ENCODE measurements at regions not wholly inside any gene's neighbourhood (a gene's known extent, or its start where the extent isn't known, plus 50 kb on each side); places are given as distances from the start of the nearest gene placed in this dataset.

DNA sequence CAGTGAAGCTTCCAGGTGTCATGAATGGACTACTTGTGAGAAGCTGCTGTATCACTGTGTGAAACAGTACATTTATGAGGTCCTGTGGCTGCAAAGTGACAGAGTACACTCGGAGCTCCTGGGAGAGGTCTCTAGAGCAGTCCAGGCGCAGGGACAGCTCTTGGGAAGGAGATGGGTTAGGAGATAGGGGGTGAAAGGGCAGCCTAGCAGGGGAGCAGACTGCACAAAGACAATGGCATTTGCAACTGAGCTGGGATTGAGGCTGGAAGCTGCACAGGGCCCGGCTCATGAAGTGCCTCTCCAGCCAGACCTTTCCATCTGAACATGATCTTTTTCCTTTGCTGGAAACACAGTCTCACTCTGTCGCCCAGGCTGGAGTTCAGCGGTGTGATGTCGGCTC, 83.6 kb downstream of the RHOB start:
- Histone ChIP-seq H4K91ac (replicated peaks; ENCODE audit: insufficient read length, low read length) (no peak overlapping the region), H2BK120ac (replicated peaks; ENCODE audit: low read depth, low read length) (no peak overlapping the region), H2AFZ (ENCODE audit: low read length) (no peak overlapping the region), H4K5ac (ENCODE audit: insufficient read length, low read depth, low read length) (no peak overlapping the region), H3K18ac (ENCODE audit: extremely low read depth, low read length) (no peak overlapping the region), H3K27ac (ENCODE audit: low read depth, low read length) (no peak overlapping the region), H3K14ac (ENCODE audit: insufficient read length) (no peak overlapping the region), H3K79me1 (ENCODE audit: low read depth, low read length) (no peaks in the 10 kb centered on the region), H2BK20ac (ENCODE audit: low read length) (no peak overlapping the region), H3K9me3 (ENCODE audit: insufficient read depth in 2 of 2, low read depth in 1 of 2, low read length in 1 of 2) (no peaks in the 10 kb centered on the region), H3K23me2 (ENCODE audit: low read depth, low read length) (no peaks in the 10 kb centered on the region), H3K79me2 (ENCODE audit: control insufficient read depth in 1 of 2, insufficient read depth in 2 of 2, low read length in 2 of 2) (no peaks in the 10 kb centered on the region), H2BK15ac (ENCODE audit: low read length) (no peak overlapping the region), H2BK12ac (ENCODE audit: low read depth, low read length) (no peak overlapping the region), H3K27me3 (replicated peaks in 1 of 4; ENCODE audit: control insufficient read depth in 3 of 4, extremely low read depth in 1 of 4, insufficient read depth in 3 of 4, low read length in 3 of 4) (no peaks in the 10 kb centered on the region), H4K8ac (ENCODE audit: extremely low read depth, insufficient read depth, low read length) (no peak overlapping the region), H4K20me1 (replicated peaks in 1 of 2; ENCODE audit: control insufficient read depth in 1 of 2, insufficient read depth in 2 of 2, low read length in 2 of 2) (no peaks in the 10 kb centered on the region), H2BK5ac (ENCODE audit: low read depth, low read length) (no peak overlapping the region), H3K9ac (replicated peaks in 1 of 4; ENCODE audit: extremely low read depth in 1 of 4, low read depth in 3 of 4, low read length in 3 of 4) (no peak overlapping the region), H3K36me3 (ENCODE audit: control insufficient read depth in 2 of 4, insufficient read depth in 4 of 4, low read length in 3 of 4) (no peaks in the 10 kb centered on the region), H3K4ac (replicated peaks; ENCODE audit: insufficient read length, low read depth, low read length) (no peak overlapping the region), H3K4me3 (ENCODE audit: extremely low read depth in 1 of 4, insufficient read depth in 2 of 4, low read depth in 3 of 4, low read length in 4 of 4) (no peak overlapping the region), H3K56ac (replicated peaks; ENCODE audit: insufficient read length, low read depth, low read length) (no peak overlapping the region), H2AK5ac (ENCODE audit: low read depth, low read length) (no peak overlapping the region), H3K4me1 (replicated peaks in 1 of 4; ENCODE audit: control insufficient read depth in 3 of 4, insufficient read depth in 4 of 4, low read length in 3 of 4) (peaks cover 0 to 4% (median 1%) of the 10 kb centered on the region in 4 experiments; a peak in 3 of 7 replicates), H3K23ac (ENCODE audit: insufficient read length) (no peak overlapping the region), H3K4me2 (ENCODE audit: insufficient read depth in 1 of 2, low read depth in 2 of 2, low read length in 2 of 2) (no peak overlapping the region)
- CTCF ChIA-PET (ENCODE audit: partially characterized antibody) = interaction anchor here (0.8 to 3.1 kb wide), 2 partner anchors 43 to 112 kb away, joined by 3 to 10 read pairs; no protein-coding TSS in a partner anchor
- FAIRE-seq (no peak), DNase-seq (ENCODE audit: low read depth in 1 of 2, low spot score in 2 of 2) (no peak)
- POLR2A ChIA-PET (ENCODE audit: partially characterized antibody) = interaction anchor here (1.3 kb wide), 1 partner anchor 83 kb away, joined by 5 read pairs; the partner anchor contains the start of gene RHOB
- WGBS, 2 experiments (ENCODE audit: extremely low coverage in 1 of 2, insufficient coverage in 1 of 2, insufficient read length in 1 of 2, insufficient replicate concordance in 2 of 2, low coverage in 1 of 2, low lambda C conversion rate in 2 of 2, missing lambda C conversion rate in 1 of 2) = 83% methylated on average over 5 of the region's 6 CpGs; no CpG with 5 or more reads in 1 of the 2 experiments
- TF ChIP-seq POLR2A (IDR thresholded peaks at IDR 0.05; ENCODE audit: control extremely low read depth in 1 of 2, low read depth in 2 of 2, low read length in 2 of 2) = no peak
- TF ChIP-seq POLR2AphosphoS5 (IDR thresholded peaks at IDR 0.05; ENCODE audit: low read depth, low read length) = no peak
- no peak for TF ChIP-seq SIRT6 (IDR thresholded peaks at IDR 0.05; ENCODE audit: low read length)
- TF ChIP-seq FOSL1 (IDR thresholded peaks at IDR 0.05; ENCODE audit: insufficient read depth, low read depth, low read length) = no peak
- TF ChIP-seq HDAC6 (IDR thresholded peaks at IDR 0.05; ENCODE audit: low read depth, low read length) = no peak
- TF ChIP-seq CBX5 (IDR thresholded peaks at IDR 0.05; ENCODE audit: low read depth, low read length) = no peak
- TF ChIP-seq BCL11A (IDR thresholded peaks at IDR 0.05; ENCODE audit: low read depth in 2 of 2, low read length in 2 of 2) = no peak
- TF ChIP-seq HDAC2 (IDR thresholded peaks at IDR 0.05; ENCODE audit: borderline replicate concordance in 1 of 2, low read depth in 2 of 2, low read length in 2 of 2) = no peak
- no peak for TF ChIP-seq RXRA (IDR thresholded peaks at IDR 0.05; ENCODE audit: insufficient read depth, low read depth, low read length)
- no peak for TF ChIP-seq EGR1 (IDR thresholded peaks at IDR 0.05; ENCODE audit: borderline replicate concordance, low read depth, low read length)
- TF ChIP-seq TEAD4 (IDR thresholded peaks at IDR 0.05; ENCODE audit: low read depth, low read length) = no peak
- TF ChIP-seq CREB1 (IDR thresholded peaks at IDR 0.05) = no peak
- no peak for TF ChIP-seq SP1 (IDR thresholded peaks at IDR 0.05; ENCODE audit: low read depth, low read length)
- TF ChIP-seq SUZ12 (IDR thresholded peaks at IDR 0.05; ENCODE audit: low read length) = no peak
- TF ChIP-seq SRF (IDR thresholded peaks at IDR 0.05; ENCODE audit: low read depth, low read length) = no peak
- TF ChIP-seq, protein P1, sequence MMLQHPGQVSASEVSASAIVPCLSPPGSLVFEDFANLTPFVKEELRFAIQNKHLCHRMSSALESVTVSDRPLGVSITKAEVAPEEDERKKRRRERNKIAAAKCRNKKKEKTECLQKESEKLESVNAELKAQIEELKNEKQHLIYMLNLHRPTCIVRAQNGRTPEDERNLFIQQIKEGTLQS (IDR thresholded peaks at IDR 0.05; ENCODE audit: insufficient read depth, low read depth, low read length) = no peak
